ENCODE measurements at regions not wholly inside any gene's neighbourhood (a gene's known extent, or its start where the extent isn't known, plus 50 kb on each side); places are given as distances from the start of the nearest gene placed in this dataset.

- Histone ChIP-seq H3K27ac (no peak overlapping the region), H3K9me3 (no peaks in the 10 kb centered on the region), H3K4me3 (no peak overlapping the region), H3K27me3 (no peaks in the 10 kb centered on the region), H3K4me1 (no peaks in the 10 kb centered on the region), H3K36me3 (no peaks in the 10 kb centered on the region)
- intact Hi-C loops (cut with DNase I; ENCODE audit: low total_unique reads), result no loop called here
- DNase-seq (ENCODE audit: low spot score in 2 of 2), result no peak
- TF ChIP-seq POLR2AphosphoS5 (IDR thresholded peaks at IDR 0.05) (no peak), POLR2A (IDR thresholded peaks at IDR 0.05) (no peak), CTCF (IDR thresholded peaks at IDR 0.05) (no peak)
Observed at GRCh38 chr5:162657076-162657475, 589.5 kb downstream of the GABRG2 start.

- no peak overlapping the region for H3K4me3 ChIP-seq
- H3K9me3 ChIP-seq, result no peaks in the 10 kb centered on the region
- no peak overlapping the region for H3K27ac ChIP-seq
- no peaks in the 10 kb centered on the region for H3K4me1 ChIP-seq
- no peaks in the 10 kb centered on the region for H3K27me3 ChIP-seq
- intact Hi-C loops (cut with DNase I; ENCODE audit: low total_unique reads), result no loop called here
- no peak for TF ChIP-seq POLR2AphosphoS5 (IDR thresholded peaks at IDR 0.05)
- no peak for TF ChIP-seq POLR2A (IDR thresholded peaks at IDR 0.05)
- no peak for TF ChIP-seq CTCF (IDR thresholded peaks at IDR 0.05)
- H3K36me3 ChIP-seq, result no peaks in the 10 kb centered on the region
- DNase-seq (ENCODE audit: low spot score in 2 of 2), result no peak
Observed at GRCh38 chr5:162664846-162665245, 597.3 kb downstream of the GABRG2 start.

GRCh38 chr5:162668926-162669325 lies 601.4 kb downstream of the GABRG2 start:
- no peak for TF ChIP-seq POLR2AphosphoS5 (IDR thresholded peaks at IDR 0.05)
- no peak for TF ChIP-seq CTCF (IDR thresholded peaks at IDR 0.05)
- no peak for TF ChIP-seq POLR2A (IDR thresholded peaks at IDR 0.05)
- Histone ChIP-seq H3K4me3 (no peak overlapping the region), H3K9me3 (no peaks in the 10 kb centered on the region), H3K27me3 (no peaks in the 10 kb centered on the region), H3K27ac (no peak overlapping the region), H3K36me3 (no peaks in the 10 kb centered on the region), H3K4me1 (no peaks in the 10 kb centered on the region)
- DNase-seq (ENCODE audit: low spot score in 2 of 2), result no peak
- intact Hi-C loops (cut with DNase I; ENCODE audit: low total_unique reads), result no loop called here

GRCh38 chr5:162672061-162672460 lies 604.5 kb downstream of the GABRG2 start:
- Histone ChIP-seq H3K36me3 (no peaks in the 10 kb centered on the region), H3K4me1 (no peaks in the 10 kb centered on the region), H3K27me3 (no peaks in the 10 kb centered on the region), H3K4me3 (no peak overlapping the region), H3K9me3 (no peaks in the 10 kb centered on the region), H3K27ac (no peak overlapping the region)
- DNase-seq (ENCODE audit: low spot score in 2 of 2), result no peak
- intact Hi-C loops (cut with DNase I; ENCODE audit: low total_unique reads), result no loop called here
- TF ChIP-seq POLR2AphosphoS5 (IDR thresholded peaks at IDR 0.05) (no peak), POLR2A (IDR thresholded peaks at IDR 0.05) (no peak), CTCF (IDR thresholded peaks at IDR 0.05) (no peak)

GRCh38 chr5:162683284-162683683 lies 615.7 kb downstream of the GABRG2 start:
- no peak for DNase-seq (ENCODE audit: low spot score in 2 of 2)
- TF ChIP-seq POLR2AphosphoS5 (IDR thresholded peaks at IDR 0.05) (no peak), POLR2A (IDR thresholded peaks at IDR 0.05) (no peak), CTCF (IDR thresholded peaks at IDR 0.05) (no peak)
- Histone ChIP-seq H3K4me3 (no peak overlapping the region), H3K36me3 (no peaks in the 10 kb centered on the region), H3K27me3 (no peaks in the 10 kb centered on the region), H3K9me3 (no peaks in the 10 kb centered on the region), H3K27ac (no peak overlapping the region), H3K4me1 (no peaks in the 10 kb centered on the region)
- intact Hi-C loops (cut with DNase I; ENCODE audit: low total_unique reads), result no loop called here

Data from breast epithelium (tissue), 4 donors.